Pancreas (tissue), 10 donors: ENCODE measurements at regions not wholly inside any gene's neighbourhood (a gene's known extent, or its start where the extent isn't known, plus 50 kb on each side); places are given as distances from the start of the nearest gene placed in this dataset.

Experiments
- ATAC-seq, 4 donors: fragments of 200-7000 bp; cut with Tn5 transposase; one replicate each; pipeline versions ENCODE4 v1.8.0 to v1.9.1; 2020; ENCODE audit warnings: mild to moderate bottlenecking in 4 of 4, moderate library complexity in 4 of 4
- DNase-seq, 6 donors: peaks; one replicate each; pipeline ENCODE4 v3.0.0-alpha.2; 2020
- FAIRE-seq: peaks from 2 replicates; lab custom pipeline; 2012; peaks lifted over from hg19 to GRCh38; lab: Jason Lieb, UNC
- H3K27ac ChIP-seq, 4 donors: fragments of 200-600 bp; sonication (generic); 1 replicate in 3 of 4; 2 replicates in 1 of 4; pipeline versions ENCODE4 v1.5.0 to v1.8.0; 2020
- H3K27me3 ChIP-seq, 4 donors: fragments of 200-600 bp; one replicate each; pipeline ENCODE4 v1.8.0; 2021
- H3K36me3 ChIP-seq, 3 donors: fragments of 200-600 bp; sonication (generic) in 1 of 3; one replicate each; pipeline versions ENCODE4 v1.5.0 to v1.8.0; 2020 to 2021
- H3K4me1 ChIP-seq, 3 donors: fragments of 200-600 bp; one replicate each; pipeline ENCODE4 v1.8.0; 2021
- H3K4me3 ChIP-seq, 4 donors: fragments of 200-600 bp; sonication (generic) in 2 of 4; one replicate each; pipeline versions ENCODE4 v1.5.0 to v1.8.0; 2020 to 2021
- H3K9me3 ChIP-seq, 4 donors: fragments of 200-600 bp; one replicate each; pipeline ENCODE4 v1.8.0; 2021
- CTCF ChIP-seq, 4 donors: fragments of 200-600 bp; sonication (generic) in 3 of 4; IDR thresholded peaks; one replicate each; pipeline versions ENCODE4 v1.5.0 to v1.8.0; 2021; ENCODE audit warnings: antibody characterized with exemption in 4 of 4
- WGBS, 2 donors: extraction: QIAGEN DNeasy Blood & Tissue Kit; methylation state at CpG; one replicate each; pipeline ENCODE4 v1.1.7; 2013; 5-methylcytosine and 5-hydroxymethylcytosine counted together
- intact Hi-C, 3 donors: fragments of 100-400 bp; cut with DNase I; formaldehyde crosslinking; loops; one replicate each; pipeline versions ENCODE4 v1.11.1 to v1.14.2; 2022
- donor health status: healthy with polysubstance abuse.
- donor health status: DM: no; HTN: no; CAD: no; lungs with moderate emphysema.
- donor health status: DM: no; HTN: no; CAD: no.
- donor health status: control.
- donor health status: control.
- donor health status: Bipolar disorder and iron deficiency.
- donor health status: DM: yes; HTN: yes; CAD: no.
- donor health status: DM: no; HTN: no; CAD: no.
- donor health status: DM: no; HTN: no; CAD: no.
- donor health status: DM: yes; HTN: yes; CAD: no.

- 60 to 65% methylated on average over 11 of the region's 11 CpGs for WGBS, 2 donors
- Histone ChIP-seq H3K27ac (no peak overlapping the region), H3K4me3 (no peak overlapping the region), H3K27me3 (no peaks in the 10 kb centered on the region), H3K9me3 (no peaks in the 10 kb centered on the region), H3K4me1 (no peaks in the 10 kb centered on the region), H3K36me3 (no peaks in the 10 kb centered on the region)
- FAIRE-seq (no peak), DNase-seq (no peak), ATAC-seq (no peak)
- intact Hi-C loops: no loop called here
- TF ChIP-seq CTCF (IDR thresholded peaks at IDR 0.05): no peak
Measured at GRCh38 chr4:175971388-175972179, 94.1 kb upstream of the WDR17 start.

GRCh38 chr4:175973027-175973923 is 92.4 kb upstream of the WDR17 start:
- Histone ChIP-seq H3K4me1 (no peaks in the 10 kb centered on the region), H3K4me3 (no peak overlapping the region), H3K27me3 (no peaks in the 10 kb centered on the region), H3K9me3 (no peaks in the 10 kb centered on the region), H3K36me3 (no peaks in the 10 kb centered on the region), H3K27ac (no peak overlapping the region)
- TF ChIP-seq CTCF (IDR thresholded peaks at IDR 0.05): no peak
- WGBS, 2 donors: 72 to 77% methylated on average over 7 of the region's 7 CpGs
- ATAC-seq: no peak
- DNase-seq: no peak
- FAIRE-seq: no peak
- intact Hi-C loops: no loop called here

DNA sequence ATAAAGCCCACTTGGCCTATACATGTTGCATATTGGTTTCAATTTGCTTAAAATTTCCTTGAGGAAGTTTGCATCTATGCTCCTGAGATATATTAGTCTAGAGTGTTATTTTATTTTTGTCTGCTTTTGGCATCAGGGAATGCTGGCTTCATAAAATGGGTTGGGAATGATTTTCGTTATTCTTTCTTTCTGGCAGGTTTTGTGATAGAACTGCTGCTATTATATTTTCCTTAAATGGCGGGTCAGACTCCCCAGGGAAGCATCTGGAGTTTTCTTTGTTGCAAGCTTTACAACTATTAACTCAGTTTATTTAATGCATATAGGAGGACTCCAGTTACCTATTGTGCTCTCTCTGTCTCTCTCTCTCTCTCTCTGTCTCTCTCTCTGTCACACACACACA is 82.0 kb upstream of the WDR17 start:
- DNase-seq: no peak
- WGBS, 2 donors: 70 to 84% methylated on average over 2 of the region's 2 CpGs
- no peak for ATAC-seq

DNA sequence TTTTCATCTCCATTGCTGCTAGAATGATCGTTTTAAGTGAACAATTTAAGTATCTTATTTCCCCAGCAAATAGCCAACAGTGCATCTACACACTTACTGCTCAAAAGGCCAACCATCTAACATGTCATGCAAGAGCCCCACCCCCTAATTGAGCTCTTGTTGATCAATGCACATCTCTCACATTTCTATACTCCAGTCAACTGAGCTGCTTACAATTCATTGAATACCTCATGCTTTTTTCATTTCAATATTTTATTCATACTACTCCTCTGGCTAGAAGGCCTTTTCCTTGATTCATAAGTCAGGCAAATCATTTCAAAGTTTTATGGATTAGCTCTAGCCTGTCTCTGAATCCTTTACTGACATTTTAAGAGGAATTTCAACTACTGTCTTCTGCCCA is 79.0 kb upstream of the WDR17 start:
- no peak for FAIRE-seq

More for the DNA sequence above, 82.0 kb upstream of the WDR17 start:
- no peak for TF ChIP-seq CTCF (IDR thresholded peaks at IDR 0.05)
- intact Hi-C loops: no loop called here
- no peak overlapping the region for H3K4me3 ChIP-seq
- peaks cover 0 to 4% (median 0%) of the 10 kb centered on the region in 4 donors for H3K9me3 ChIP-seq
- H3K27me3 ChIP-seq: no peaks in the 10 kb centered on the region
- FAIRE-seq: no peak
- H3K4me1 ChIP-seq: no peaks in the 10 kb centered on the region
- no peak overlapping the region for H3K27ac ChIP-seq
- H3K36me3 ChIP-seq: no peaks in the 10 kb centered on the region

More for the DNA sequence above, 79.0 kb upstream of the WDR17 start:
- ATAC-seq: no peak
- Histone ChIP-seq H3K4me3 (no peak overlapping the region), H3K9me3 (peaks cover 0 to 2% (median 0%) of the 10 kb centered on the region in 4 donors), H3K4me1 (no peaks in the 10 kb centered on the region), H3K36me3 (no peaks in the 10 kb centered on the region), H3K27me3 (no peaks in the 10 kb centered on the region), H3K27ac (no peak overlapping the region)
- no peak for DNase-seq
- no peak for TF ChIP-seq CTCF (IDR thresholded peaks at IDR 0.05)
- intact Hi-C loops: no loop called here
- 55 to 58% methylated on average over 1 of the region's 1 CpG for WGBS, 2 donors
